ENCODE measurements at regions not wholly inside any gene's neighbourhood (a gene's known extent, or its start where the extent isn't known, plus 50 kb on each side); places are given as distances from the start of the nearest gene placed in this dataset.

GRCh38 chr14:30283822-30284446 lies 275.0 kb upstream of the G2E3 start:
- Histone ChIP-seq H3K27ac (ENCODE audit: low read depth, low read length) (no peak overlapping the region), H3K27me3 (ENCODE audit: insufficient read depth, low read length) (no peaks in the 10 kb centered on the region), H3K9me3 (ENCODE audit: insufficient read depth, low read depth, low read length) (no peaks in the 10 kb centered on the region), H3K36me3 (ENCODE audit: insufficient read depth, low read length) (no peaks in the 10 kb centered on the region), H3K4me1 (ENCODE audit: insufficient read depth, low read length) (no peaks in the 10 kb centered on the region), H3K79me2 (ENCODE audit: insufficient read depth, low read length) (no peaks in the 10 kb centered on the region), H2AFZ (ENCODE audit: low read depth, low read length) (no peak overlapping the region), H3K9ac (ENCODE audit: low read length) (no peak overlapping the region), H3K4me2 (ENCODE audit: low read length) (no peak overlapping the region), H4K20me1 (ENCODE audit: insufficient read depth, low read length) (no peaks in the 10 kb centered on the region), H3K4me3 (ENCODE audit: insufficient read depth, low read depth, low read length) (no peak overlapping the region)
- no peaks in the 10 kb centered on the region for H3K36me3 Mint-ChIP-seq (ENCODE audit: low read depth, unreplicated experiment)
- no peak overlapping the region for H3K27ac Mint-ChIP-seq (ENCODE audit: unreplicated experiment)
- H3K9me3 Mint-ChIP-seq (ENCODE audit: unreplicated experiment): no peaks in the 10 kb centered on the region
- no peaks in the 10 kb centered on the region for H3K4me1 Mint-ChIP-seq (ENCODE audit: low read depth, unreplicated experiment)
- DNase-seq (ENCODE audit: low read depth) (peak; percentile 27), FAIRE-seq (no peak)
- H3K4me3 Mint-ChIP-seq (ENCODE audit: unreplicated experiment): no peak overlapping the region
- peaks cover 6% of the 10 kb centered on the region for H3K27me3 Mint-ChIP-seq (ENCODE audit: low read depth, unreplicated experiment)
- TF ChIP-seq, protein P1, sequence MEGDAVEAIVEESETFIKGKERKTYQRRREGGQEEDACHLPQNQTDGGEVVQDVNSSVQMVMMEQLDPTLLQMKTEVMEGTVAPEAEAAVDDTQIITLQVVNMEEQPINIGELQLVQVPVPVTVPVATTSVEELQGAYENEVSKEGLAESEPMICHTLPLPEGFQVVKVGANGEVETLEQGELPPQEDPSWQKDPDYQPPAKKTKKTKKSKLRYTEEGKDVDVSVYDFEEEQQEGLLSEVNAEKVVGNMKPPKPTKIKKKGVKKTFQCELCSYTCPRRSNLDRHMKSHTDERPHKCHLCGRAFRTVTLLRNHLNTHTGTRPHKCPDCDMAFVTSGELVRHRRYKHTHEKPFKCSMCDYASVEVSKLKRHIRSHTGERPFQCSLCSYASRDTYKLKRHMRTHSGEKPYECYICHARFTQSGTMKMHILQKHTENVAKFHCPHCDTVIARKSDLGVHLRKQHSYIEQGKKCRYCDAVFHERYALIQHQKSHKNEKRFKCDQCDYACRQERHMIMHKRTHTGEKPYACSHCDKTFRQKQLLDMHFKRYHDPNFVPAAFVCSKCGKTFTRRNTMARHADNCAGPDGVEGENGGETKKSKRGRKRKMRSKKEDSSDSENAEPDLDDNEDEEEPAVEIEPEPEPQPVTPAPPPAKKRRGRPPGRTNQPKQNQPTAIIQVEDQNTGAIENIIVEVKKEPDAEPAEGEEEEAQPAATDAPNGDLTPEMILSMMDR (IDR thresholded peaks at IDR 0.05; ENCODE audit: insufficient read depth, low read depth, low read length): peak; percentile 78
- no peak for TF ChIP-seq EZH2 (IDR thresholded peaks at IDR 0.05; ENCODE audit: insufficient read depth, low read length)

DNA sequence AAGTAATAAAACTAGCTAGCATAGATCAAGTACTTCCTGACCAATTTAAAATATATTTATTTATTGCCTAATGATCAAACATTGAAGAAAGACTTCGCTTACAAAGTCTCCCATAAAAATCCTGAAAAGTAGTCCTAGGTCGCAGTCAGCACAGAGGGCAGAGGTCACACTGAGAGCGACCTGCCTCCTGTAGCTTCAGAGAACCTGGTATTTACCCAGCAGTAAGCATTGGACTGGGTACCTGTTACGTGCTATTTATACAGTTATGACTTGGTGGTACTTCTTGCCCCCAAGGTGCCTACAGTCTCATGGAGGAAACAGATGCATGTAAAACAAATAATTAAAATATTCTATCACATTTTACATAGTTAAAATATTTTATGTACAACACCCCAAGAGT lies 274.1 kb upstream of the G2E3 start:
- peaks cover 6% of the 10 kb centered on the region for H3K27me3 Mint-ChIP-seq (ENCODE audit: low read depth, unreplicated experiment)

More for the DNA sequence above, 274.1 kb upstream of the G2E3 start:
- Histone ChIP-seq H2AFZ (ENCODE audit: low read depth, low read length) (no peak overlapping the region), H3K4me1 (ENCODE audit: insufficient read depth, low read length) (no peaks in the 10 kb centered on the region), H3K36me3 (ENCODE audit: insufficient read depth, low read length) (no peaks in the 10 kb centered on the region), H3K9me3 (ENCODE audit: insufficient read depth, low read depth, low read length) (no peaks in the 10 kb centered on the region), H3K4me2 (ENCODE audit: low read length) (no peak overlapping the region), H3K27me3 (ENCODE audit: insufficient read depth, low read length) (no peaks in the 10 kb centered on the region), H3K4me3 (ENCODE audit: insufficient read depth, low read depth, low read length) (no peak overlapping the region), H3K79me2 (ENCODE audit: insufficient read depth, low read length) (no peaks in the 10 kb centered on the region), H3K9ac (ENCODE audit: low read length) (no peak overlapping the region), H4K20me1 (ENCODE audit: insufficient read depth, low read length) (no peaks in the 10 kb centered on the region), H3K27ac (ENCODE audit: low read depth, low read length) (no peak overlapping the region)
- Mint-ChIP-seq H3K27ac (ENCODE audit: unreplicated experiment) (no peak overlapping the region), H3K4me3 (ENCODE audit: unreplicated experiment) (no peak overlapping the region), H3K4me1 (ENCODE audit: low read depth, unreplicated experiment) (no peaks in the 10 kb centered on the region), H3K36me3 (ENCODE audit: low read depth, unreplicated experiment) (no peaks in the 10 kb centered on the region), H3K9me3 (ENCODE audit: unreplicated experiment) (no peaks in the 10 kb centered on the region)
- TF ChIP-seq, protein P1 (IDR thresholded peaks at IDR 0.05; ENCODE audit: insufficient read depth, low read depth, low read length): no peak
- no peak for TF ChIP-seq EZH2 (IDR thresholded peaks at IDR 0.05; ENCODE audit: insufficient read depth, low read length)
- DNase-seq (ENCODE audit: low read depth) (no peak), FAIRE-seq (no peak)

Measured in astrocyte (in vitro differentiated cells and primary cell).